Muscle layer of duodenum (tissue), 2 donors: ENCODE measurements at regions not wholly inside any gene's neighbourhood (a gene's known extent, or its start where the extent isn't known, plus 50 kb on each side); places are given as distances from the start of the nearest gene placed in this dataset.
"Not testable (repeated sequence)": the region's sequence is repeated elsewhere in the genome, so short reads cannot be mapped to it uniquely, and the experiment has no call there.

Experiments
- H3K27ac ChIP-seq: one replicate; pipeline ENCODE4 v1.7.0; 2013; ENCODE audit warnings: mild to moderate bottlenecking, low read length
- H3K27me3 ChIP-seq: one replicate; pipeline ENCODE4 v1.7.0; 2013; ENCODE audit warnings: low read depth, mild to moderate bottlenecking, control low read depth, low read length
- H3K36me3 ChIP-seq, 2 donors: one replicate each; pipeline ENCODE4 v1.7.0; 2013; ENCODE audit warnings: low read length in 2 of 2, control low read depth in 1 of 2, mild to moderate bottlenecking in 1 of 2; ENCODE audit not compliant: insufficient read depth in 2 of 2, control insufficient read depth in 1 of 2
- H3K4me1 ChIP-seq, 2 donors: one replicate each; pipeline ENCODE4 v1.7.0; 2013; ENCODE audit warnings: low read length in 2 of 2, mild to moderate bottlenecking in 2 of 2, control low read depth in 1 of 2, moderate library complexity in 1 of 2; ENCODE audit not compliant: insufficient read depth in 2 of 2, control insufficient read depth in 1 of 2
- H3K4me3 ChIP-seq, 2 donors: one replicate each; pipeline ENCODE4 v1.7.0; 2013; ENCODE audit warnings: low read length in 2 of 2, low read depth in 1 of 2, mild to moderate bottlenecking in 1 of 2
- H3K9me3 ChIP-seq, 2 donors: one replicate each; pipeline ENCODE4 v1.7.0; 2013; ENCODE audit warnings: low read length in 2 of 2, control low read depth in 1 of 2, mild to moderate bottlenecking in 1 of 2; ENCODE audit not compliant: control insufficient read depth in 1 of 2
- donor health status: healthy.

DNA sequence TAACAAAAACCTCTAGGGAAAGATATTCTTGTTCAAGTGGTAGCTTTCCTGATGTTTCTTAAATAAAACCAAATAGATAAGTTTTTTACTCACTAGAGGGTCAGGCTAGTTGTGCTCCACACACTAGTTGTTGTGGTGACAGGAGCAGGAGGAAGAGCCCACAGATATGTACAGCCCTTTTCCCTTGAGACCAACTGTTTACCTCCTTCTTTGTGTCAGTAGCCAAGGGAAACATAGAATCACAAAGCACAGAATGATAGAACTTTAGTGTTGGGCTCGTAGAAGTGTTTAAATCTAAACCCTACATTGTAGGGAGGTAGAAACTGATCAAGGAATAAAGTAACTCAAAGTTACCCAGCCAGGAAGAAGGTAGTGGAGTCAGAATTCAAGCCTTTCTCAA is 309.0 kb downstream of the CTH start:
- H3K27me3 ChIP-seq, result no peaks in the 10 kb centered on the region
- H3K9me3 ChIP-seq, result peaks cover 0 to 2% of the 10 kb centered on the region in 2 donors
- H3K27ac ChIP-seq, result no peak overlapping the region
- H3K36me3 ChIP-seq, result no peaks in the 10 kb centered on the region
- no peak overlapping the region for H3K4me3 ChIP-seq
- peaks cover 0 to 3% of the 10 kb centered on the region in 2 donors for H3K4me1 ChIP-seq

DNA sequence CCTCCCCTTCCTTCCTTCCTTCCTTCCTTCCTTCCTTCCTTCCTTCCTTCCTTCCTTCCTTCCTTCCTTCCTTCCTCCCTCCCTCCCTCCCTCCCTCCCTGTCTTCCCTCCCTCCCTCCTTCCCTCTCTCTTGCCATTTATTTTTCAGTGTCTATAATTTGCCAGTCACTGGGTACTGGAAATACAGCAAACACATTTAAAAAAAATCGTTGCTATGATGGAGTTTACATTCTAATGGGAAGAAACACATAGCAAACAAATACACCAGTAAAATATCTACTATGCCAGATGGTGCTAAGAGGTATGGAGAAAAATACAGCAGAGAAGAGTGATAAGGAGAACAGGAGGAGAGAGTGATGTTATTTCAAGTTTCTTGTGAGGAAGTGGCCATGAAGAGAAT is 309.5 kb downstream of the CTH start:
- no peaks in the 10 kb centered on the region for H3K27me3 ChIP-seq
- peaks cover 0 to 6% of the 10 kb centered on the region in 2 donors for H3K9me3 ChIP-seq
- H3K4me1 ChIP-seq, result peaks cover 0 to 3% of the 10 kb centered on the region in 2 donors
- H3K4me3 ChIP-seq, result no peak overlapping the region
- H3K36me3 ChIP-seq, result no peaks in the 10 kb centered on the region
- no peak overlapping the region for H3K27ac ChIP-seq

DNA sequence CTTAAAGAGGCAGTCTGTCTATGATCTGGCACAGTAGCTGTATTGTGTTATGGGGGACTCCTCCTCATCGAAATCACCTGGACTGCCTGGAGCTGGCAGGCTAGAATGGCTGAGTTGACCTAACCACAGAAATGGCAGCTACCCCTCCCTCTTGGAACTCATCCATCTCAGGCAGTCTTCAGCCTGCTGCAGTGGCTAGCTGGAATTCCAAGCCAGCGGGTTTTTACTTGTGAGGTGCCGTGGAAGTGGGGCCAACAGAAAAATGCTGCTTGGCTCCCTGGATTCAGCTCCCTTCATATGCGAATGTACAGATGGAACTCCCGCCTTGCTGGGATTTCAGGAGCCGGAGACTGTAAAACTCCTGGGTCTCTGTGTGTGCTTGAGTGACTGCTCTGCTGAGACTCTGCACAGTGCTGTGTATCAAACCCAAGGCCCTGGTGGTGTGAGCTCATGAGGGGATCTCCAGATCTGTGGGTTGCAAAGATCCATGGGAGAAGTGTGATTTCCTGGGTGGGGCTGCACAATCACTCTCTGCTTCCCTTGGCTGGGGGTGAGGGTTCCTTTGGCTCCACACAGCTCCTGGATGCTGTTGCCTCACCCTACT is 316.9 kb downstream of the CTH start:
- Histone ChIP-seq H3K9me3 (peaks cover 0 to 12% of the 10 kb centered on the region in 2 donors), H3K27ac (no peak overlapping the region), H3K4me3 (no peak overlapping the region), H3K27me3 (no peaks in the 10 kb centered on the region), H3K4me1 (no peaks in the 10 kb centered on the region), H3K36me3 (no peaks in the 10 kb centered on the region)

DNA sequence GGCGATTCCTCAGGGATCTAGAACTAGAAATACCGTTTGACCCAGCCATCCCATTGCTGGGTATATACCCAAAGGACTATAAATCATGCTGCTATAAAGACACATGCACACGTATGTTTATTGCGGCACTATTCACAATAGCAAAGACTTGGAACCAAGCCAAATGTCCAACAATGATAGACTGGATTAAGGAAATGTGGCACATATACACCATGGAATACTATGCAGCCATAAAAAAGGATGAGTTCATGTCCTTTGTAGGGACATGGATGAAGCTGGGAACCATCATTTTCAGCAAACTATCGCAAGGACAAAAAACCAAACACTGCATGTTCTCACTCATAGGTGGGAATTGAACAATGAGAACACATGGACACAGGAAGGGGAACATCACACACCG is 311.1 kb downstream of the PTGER3 start:
- not testable (repeated sequence) for H3K9me3 ChIP-seq, H3K36me3 ChIP-seq, H3K27ac ChIP-seq, H3K27me3 ChIP-seq, H3K4me3 ChIP-seq, H3K4me1 ChIP-seq

DNA sequence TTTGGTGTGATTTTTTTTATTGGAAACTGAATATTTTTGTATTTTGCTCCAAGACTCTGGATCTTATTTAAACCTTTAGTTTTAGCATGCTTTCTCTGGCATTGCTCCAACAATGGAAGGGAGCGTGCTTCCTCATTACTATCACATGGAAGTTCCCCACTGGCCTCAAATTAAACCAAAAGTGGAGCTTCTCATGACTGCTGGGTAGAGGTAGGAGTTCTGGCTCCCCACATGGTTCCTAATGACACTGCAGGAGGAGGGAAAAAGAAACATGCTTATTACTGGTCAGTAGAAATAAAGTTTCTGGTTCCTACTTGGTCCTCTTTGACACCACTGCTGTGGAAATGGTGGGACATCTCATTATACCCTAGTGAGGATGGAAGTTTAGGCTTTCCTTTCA is 310.5 kb downstream of the PTGER3 start:
- H3K4me3 ChIP-seq, result no peak overlapping the region
- no peaks in the 10 kb centered on the region for H3K36me3 ChIP-seq
- H3K9me3 ChIP-seq, result peaks cover 0 to 10% of the 10 kb centered on the region in 2 donors
- no peaks in the 10 kb centered on the region for H3K27me3 ChIP-seq
- no peaks in the 10 kb centered on the region for H3K4me1 ChIP-seq
- H3K27ac ChIP-seq, result no peak overlapping the region

DNA sequence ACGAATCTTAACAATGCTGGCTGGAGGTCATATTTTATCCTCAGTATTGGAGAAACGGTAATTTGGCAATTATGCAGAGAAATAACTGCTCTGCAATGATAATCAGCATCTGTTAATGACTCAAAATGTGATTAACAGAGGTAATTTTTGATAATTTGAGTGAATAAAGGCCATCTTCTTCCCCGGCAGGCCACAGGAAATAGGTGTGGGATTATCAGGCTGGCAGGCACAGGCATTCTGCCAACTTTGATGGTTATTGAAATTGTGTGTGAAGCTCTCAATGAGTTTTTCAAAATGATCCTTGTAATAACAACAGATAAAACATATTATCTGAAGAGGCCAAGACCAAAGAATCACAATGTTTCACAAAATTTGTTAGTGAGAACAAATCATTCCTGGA is 309.0 kb downstream of the PTGER3 start:
- H3K9me3 ChIP-seq, result peaks cover 0 to 13% of the 10 kb centered on the region in 2 donors
- H3K4me3 ChIP-seq, result no peak overlapping the region
- H3K27me3 ChIP-seq, result no peaks in the 10 kb centered on the region
- H3K27ac ChIP-seq, result no peak overlapping the region
- H3K36me3 ChIP-seq, result no peaks in the 10 kb centered on the region
- H3K4me1 ChIP-seq, result no peaks in the 10 kb centered on the region

DNA sequence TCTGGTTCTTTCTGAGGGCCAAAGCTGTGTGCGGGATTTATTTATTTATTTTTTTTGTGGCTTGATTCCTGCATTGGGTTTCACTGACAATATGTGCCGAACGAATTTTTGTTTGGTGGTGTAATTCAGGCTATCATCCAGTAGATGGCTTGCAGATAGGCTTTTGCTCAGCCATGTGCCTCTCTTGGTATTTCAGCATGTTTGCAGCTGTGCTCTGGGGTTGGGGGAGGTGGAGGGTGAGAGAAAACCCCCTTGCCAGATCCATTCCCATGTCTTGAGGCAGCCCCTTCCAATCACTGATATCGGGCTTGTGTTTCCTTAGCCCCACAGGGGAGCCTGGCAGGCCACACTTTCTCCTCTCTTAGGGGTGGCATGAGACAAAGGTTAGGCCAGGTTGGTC is 302.4 kb downstream of the PTGER3 start:
- Histone ChIP-seq H3K4me1 (no peaks in the 10 kb centered on the region), H3K27ac (no peak overlapping the region), H3K27me3 (no peaks in the 10 kb centered on the region), H3K9me3 (peaks cover 0 to 35% of the 10 kb centered on the region in 2 donors), H3K36me3 (no peaks in the 10 kb centered on the region), H3K4me3 (no peak overlapping the region)

DNA sequence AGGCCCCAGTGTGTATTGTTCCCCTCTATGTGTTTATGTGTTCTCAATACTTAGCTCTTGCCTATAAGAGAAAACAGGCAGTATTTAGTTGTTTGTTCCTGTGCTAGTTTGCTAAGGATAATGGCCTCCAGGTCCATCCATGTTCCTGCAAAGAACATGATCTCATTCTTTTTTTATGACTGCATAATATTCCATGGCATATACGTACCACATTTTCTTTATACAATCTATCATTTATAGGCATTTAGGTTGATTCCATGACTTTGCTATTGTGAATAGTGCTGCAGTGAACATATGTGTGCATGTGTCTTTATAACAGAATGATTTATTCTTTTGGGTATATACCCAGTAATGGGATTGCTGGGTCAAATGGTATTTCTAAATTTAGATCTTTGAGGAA is 301.6 kb downstream of the PTGER3 start:
- not testable (repeated sequence) for H3K27ac ChIP-seq, H3K4me1 ChIP-seq, H3K4me3 ChIP-seq, H3K36me3 ChIP-seq, H3K27me3 ChIP-seq
- peaks cover 0 to 40% of the 10 kb centered on the region in 2 donors for H3K9me3 ChIP-seq

DNA sequence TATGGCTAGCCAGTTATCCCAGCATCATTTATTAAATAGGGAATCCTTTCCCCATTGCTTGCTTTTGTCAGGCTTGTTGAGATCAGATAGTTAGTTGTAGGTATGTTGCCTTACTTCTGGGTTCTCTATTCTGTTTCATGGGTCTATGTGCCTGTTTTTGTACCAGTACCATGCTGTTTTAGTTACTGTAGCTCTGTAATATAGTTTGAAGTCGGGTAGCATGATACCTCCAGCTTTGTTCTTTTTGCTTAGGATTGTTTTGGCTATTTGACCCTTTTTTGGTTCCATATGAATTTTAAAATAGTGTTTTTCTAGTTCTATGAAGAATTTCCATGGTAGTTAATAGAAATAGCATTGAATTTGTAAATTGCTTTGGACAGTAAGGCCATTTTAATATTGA is 300.5 kb downstream of the PTGER3 start:
- not testable (repeated sequence) for H3K27me3 ChIP-seq, H3K27ac ChIP-seq, H3K4me3 ChIP-seq, H3K4me1 ChIP-seq, H3K36me3 ChIP-seq
- H3K9me3 ChIP-seq, result peaks cover 0 to 34% of the 10 kb centered on the region in 2 donors

DNA sequence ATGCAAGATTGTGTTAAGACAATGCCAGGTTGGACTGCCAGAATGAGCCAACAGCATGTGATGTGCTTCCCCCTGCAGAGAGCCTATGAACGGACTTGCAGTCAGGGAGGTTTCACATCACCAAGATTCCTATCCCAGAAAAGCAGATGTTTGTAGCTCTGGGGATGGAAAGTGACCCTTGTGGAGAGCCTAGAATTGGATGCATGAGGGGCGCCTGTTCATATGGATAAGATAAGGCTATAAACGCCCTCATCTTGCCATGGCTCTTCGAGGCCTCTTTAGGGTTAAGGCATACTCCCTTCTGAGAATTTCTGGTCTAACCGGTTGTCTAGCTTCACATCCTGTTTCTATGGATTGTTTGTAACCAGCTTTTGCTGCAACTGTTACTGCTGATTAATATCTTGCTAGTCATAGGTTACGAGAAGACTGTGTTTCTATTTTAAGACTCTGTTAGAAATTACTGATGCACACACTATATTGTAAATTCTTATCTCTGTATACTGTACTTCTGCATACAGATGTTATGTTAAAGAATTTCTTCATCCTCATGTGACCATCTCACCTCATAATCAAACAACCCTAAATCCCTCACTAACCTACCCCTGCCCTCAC is 295.8 kb downstream of the PTGER3 start:
- H3K27me3 ChIP-seq, H3K36me3 ChIP-seq, H3K27ac ChIP-seq, H3K4me1 ChIP-seq, H3K4me3 ChIP-seq: not testable (repeated sequence)
- peaks cover 0 to 19% of the 10 kb centered on the region in 2 donors for H3K9me3 ChIP-seq

DNA sequence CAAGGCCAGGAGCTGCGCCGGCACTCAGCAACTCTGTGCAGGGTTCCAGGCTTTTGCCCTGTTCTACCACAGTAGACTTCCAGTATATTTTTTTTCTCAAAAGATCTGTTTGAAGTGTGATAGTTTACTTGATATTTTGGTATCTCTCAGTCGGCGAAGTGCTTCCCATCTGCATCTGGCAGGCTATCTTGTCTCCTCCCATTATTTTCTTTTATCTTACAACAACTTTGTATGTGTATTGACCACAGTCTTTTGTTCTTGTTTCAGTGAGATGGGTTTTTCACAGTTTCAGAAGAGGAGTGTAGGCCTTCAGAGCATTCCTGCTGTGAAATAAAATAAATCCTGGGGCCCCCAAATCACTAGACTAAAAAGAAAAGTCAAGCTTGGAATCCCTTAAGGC is 292.9 kb downstream of the PTGER3 start:
- no peaks in the 10 kb centered on the region for H3K36me3 ChIP-seq
- H3K4me1 ChIP-seq, result no peaks in the 10 kb centered on the region
- no peaks in the 10 kb centered on the region for H3K27me3 ChIP-seq
- peaks cover 0 to 12% of the 10 kb centered on the region in 2 donors for H3K9me3 ChIP-seq
- no peak overlapping the region for H3K4me3 ChIP-seq
- H3K27ac ChIP-seq, result no peak overlapping the region

DNA sequence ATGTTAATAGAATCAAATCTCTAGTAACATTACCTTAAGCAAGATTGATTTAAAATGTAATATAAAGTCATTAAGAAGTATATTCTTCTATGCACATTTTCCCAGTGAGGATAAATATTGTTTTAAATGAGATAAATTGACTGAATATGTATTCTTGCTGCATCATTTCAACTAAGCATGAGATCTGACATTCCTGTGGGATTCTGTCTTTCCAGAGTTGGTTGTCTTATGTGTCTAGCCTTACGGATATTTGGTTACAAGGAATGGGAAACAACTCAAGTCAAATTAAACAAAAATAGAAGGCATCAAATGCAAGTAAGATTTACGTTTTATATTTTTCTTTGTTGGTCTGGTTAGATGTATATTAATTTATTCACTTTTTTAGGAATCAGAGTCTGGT is 287.5 kb downstream of the PTGER3 start:
- H3K4me3 ChIP-seq, result no peak overlapping the region
- no peak overlapping the region for H3K27ac ChIP-seq
- no peaks in the 10 kb centered on the region for H3K27me3 ChIP-seq
- H3K4me1 ChIP-seq, result no peaks in the 10 kb centered on the region
- no peaks in the 10 kb centered on the region for H3K9me3 ChIP-seq
- no peaks in the 10 kb centered on the region for H3K36me3 ChIP-seq
